SIG-M5 treated with dmso at 0.1 percent for 504 hours (cell line): ENCODE measurements at regions not wholly inside any gene's neighbourhood (a gene's known extent, or its start where the extent isn't known, plus 50 kb on each side); places are given as distances from the start of the nearest gene placed in this dataset.

Experiments used
- DNase-seq: peaks from one replicate; lab custom pipeline; 2025; ENCODE audit not compliant: unreplicated experiment; lab: John Stamatoyannopoulos, UW

GRCh38 chr5:117255211-117256027 lies 680.8 kb upstream of the SEMA6A start:
- DNase-seq: no peak

- no peak for DNase-seq
These were observed 677.9 kb upstream of the SEMA6A start for GRCh38 chr5:117252566-117252965.

- DNase-seq: no peak
These were observed 674.6 kb upstream of the SEMA6A start for GRCh38 chr5:117249086-117249815.

GRCh38 chr5:117246424-117246823 lies 671.8 kb upstream of the SEMA6A start:
- DNase-seq: no peak

GRCh38 chr5:117245130-117245529 lies 670.5 kb upstream of the SEMA6A start:
- DNase-seq: no peak

GRCh38 chr5:117242028-117242427 lies 667.4 kb upstream of the SEMA6A start:
- DNase-seq: no peak

- DNase-seq: no peak
These were observed 662.3 kb upstream of the SEMA6A start for GRCh38 chr5:117236941-117237340.

- no peak for DNase-seq
These were observed 661.2 kb upstream of the SEMA6A start for GRCh38 chr5:117235786-117236185.

GRCh38 chr5:117230375-117230774 lies 655.8 kb upstream of the SEMA6A start:
- no peak for DNase-seq

- DNase-seq: no peak
These were observed 646.1 kb upstream of the SEMA6A start for GRCh38 chr5:117220730-117221129.

- no peak for DNase-seq
These were observed 644.2 kb upstream of the SEMA6A start for GRCh38 chr5:117218789-117219188.

GRCh38 chr5:117212866-117213265 lies 638.2 kb upstream of the SEMA6A start:
- no peak for DNase-seq

GRCh38 chr5:117210796-117211195 lies 636.2 kb upstream of the SEMA6A start:
- no peak for DNase-seq

- DNase-seq: no peak
These were observed 634.9 kb upstream of the SEMA6A start for GRCh38 chr5:117209479-117209878.

- DNase-seq: no peak
These were observed 632.6 kb upstream of the SEMA6A start for GRCh38 chr5:117207088-117207668.

GRCh38 chr5:117205894-117206293 lies 631.3 kb upstream of the SEMA6A start:
- no peak for DNase-seq

- DNase-seq: no peak
These were observed 630.6 kb upstream of the SEMA6A start for GRCh38 chr5:117204926-117205869.

- DNase-seq: no peak
These were observed 629.8 kb upstream of the SEMA6A start for GRCh38 chr5:117204404-117204803.

GRCh38 chr5:117203584-117203983 lies 629.0 kb upstream of the SEMA6A start:
- DNase-seq: no peak

- DNase-seq: no peak
These were observed 626.4 kb upstream of the SEMA6A start for GRCh38 chr5:117201001-117201400.

GRCh38 chr5:117195076-117195475 lies 620.5 kb upstream of the SEMA6A start:
- DNase-seq: no peak
